Esophagus squamous epithelium (tissue), 5 donors: ENCODE measurements at regions not wholly inside any gene's neighbourhood (a gene's known extent, or its start where the extent isn't known, plus 50 kb on each side); places are given as distances from the start of the nearest gene placed in this dataset.
"Not testable (repeated sequence)": the region's sequence is repeated elsewhere in the genome, so short reads cannot be mapped to it uniquely, and the experiment has no call there.

Experiments used
- DNase-seq: peaks from one replicate; lab custom pipeline; 2025; lab: John Stamatoyannopoulos, UW
- H3K27ac ChIP-seq, 4 donors: fragments of 200-600 bp; sonication (generic); one replicate each; pipeline ENCODE4 v1.5.1; 2016 to 2019; ENCODE audit warnings: mild to moderate bottlenecking in 1 of 4
- H3K27me3 ChIP-seq, 4 donors: fragments of 200-600 bp; sonication (generic); 1 replicate in 3 of 4; 2 replicates in 1 of 4; pipeline versions ENCODE4 v1.5.1 to v1.6.0; 2017 to 2021; ENCODE audit warnings: antibody characterized with exemption in 1 of 4
- H3K36me3 ChIP-seq, 3 donors: fragments of 200-600 bp; sonication (generic); one replicate each; pipeline ENCODE4 v1.5.1; 2016 to 2019
- H3K4me1 ChIP-seq, 3 donors: fragments of 200-600 bp; sonication (generic); one replicate each; pipeline ENCODE4 v1.5.1; 2017 to 2019
- H3K4me3 ChIP-seq, 4 donors: fragments of 200-600 bp; sonication (generic); 1 replicate in 3 of 4; 2 replicates in 1 of 4; pipeline ENCODE4 v1.5.1; 2016 to 2019; ENCODE audit warnings: mild to moderate bottlenecking in 2 of 4, moderate library complexity in 1 of 4
- H3K9me3 ChIP-seq, 3 donors: fragments of 200-600 bp; sonication (generic); one replicate each; pipeline ENCODE4 v1.5.1; 2016 to 2019
- POLR2A ChIP-seq, 4 donors: fragments of 450-650 bp; IDR thresholded peaks; one replicate each; pipeline ENCODE4 v1.6.1; 2017; ENCODE audit warnings: antibody characterized with exemption in 4 of 4, mild to moderate bottlenecking in 4 of 4, moderate library complexity in 3 of 4
- WGBS, 2 donors: methylation state at CpG; one replicate each; pipeline ENCODE4 v1.1.5; 2018; 5-methylcytosine and 5-hydroxymethylcytosine counted together
- intact Hi-C: fragments of 100-400 bp; cut with DNase I; formaldehyde crosslinking; loops from one replicate; pipeline ENCODE4 v1.15.0; 2022
- TF ChIP-seq, protein P1 (sequence below), 6 experiments: fragments of 450-650 bp in 4 of 6; fragments of 200-600 bp in 2 of 6; sonication (generic) in 2 of 6; IDR thresholded peaks; one replicate each; pipeline ENCODE4 v1.5.1; 2016 to 2019; ENCODE audit warnings: antibody characterized with exemption in 6 of 6, mild to moderate bottlenecking in 4 of 6, moderate library complexity in 4 of 6
- donor health status: DM: yes; HTN: yes; CAD: no.

- Histone ChIP-seq H3K27me3 (no peaks in the 10 kb centered on the region), H3K4me1 (no peaks in the 10 kb centered on the region), H3K36me3 (no peaks in the 10 kb centered on the region), H3K4me3 (no peak overlapping the region), H3K27ac (no peak overlapping the region), H3K9me3 (no peaks in the 10 kb centered on the region)
- DNase-seq = no peak
- intact Hi-C loops = no loop called here
- 79 to 90% methylated on average over 4 of the region's 4 CpGs for WGBS, 2 donors
- TF ChIP-seq, protein P1, sequence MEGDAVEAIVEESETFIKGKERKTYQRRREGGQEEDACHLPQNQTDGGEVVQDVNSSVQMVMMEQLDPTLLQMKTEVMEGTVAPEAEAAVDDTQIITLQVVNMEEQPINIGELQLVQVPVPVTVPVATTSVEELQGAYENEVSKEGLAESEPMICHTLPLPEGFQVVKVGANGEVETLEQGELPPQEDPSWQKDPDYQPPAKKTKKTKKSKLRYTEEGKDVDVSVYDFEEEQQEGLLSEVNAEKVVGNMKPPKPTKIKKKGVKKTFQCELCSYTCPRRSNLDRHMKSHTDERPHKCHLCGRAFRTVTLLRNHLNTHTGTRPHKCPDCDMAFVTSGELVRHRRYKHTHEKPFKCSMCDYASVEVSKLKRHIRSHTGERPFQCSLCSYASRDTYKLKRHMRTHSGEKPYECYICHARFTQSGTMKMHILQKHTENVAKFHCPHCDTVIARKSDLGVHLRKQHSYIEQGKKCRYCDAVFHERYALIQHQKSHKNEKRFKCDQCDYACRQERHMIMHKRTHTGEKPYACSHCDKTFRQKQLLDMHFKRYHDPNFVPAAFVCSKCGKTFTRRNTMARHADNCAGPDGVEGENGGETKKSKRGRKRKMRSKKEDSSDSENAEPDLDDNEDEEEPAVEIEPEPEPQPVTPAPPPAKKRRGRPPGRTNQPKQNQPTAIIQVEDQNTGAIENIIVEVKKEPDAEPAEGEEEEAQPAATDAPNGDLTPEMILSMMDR (IDR thresholded peaks at IDR 0.05) = no peak
- no peak for TF ChIP-seq POLR2A (IDR thresholded peaks at IDR 0.05)
Observed at GRCh38 chr1:213697192-213697802, 290.5 kb upstream of the PROX1 start.

GRCh38 chr1:213698092-213698702 is 289.6 kb upstream of the PROX1 start:
- DNase-seq = no peak
- WGBS, 2 donors = 80 to 87% methylated on average over 5 of the region's 5 CpGs
- intact Hi-C loops = no loop called here

GRCh38 chr1:213702703-213703102 is 285.1 kb upstream of the PROX1 start:
- no peaks in the 10 kb centered on the region for H3K27me3 ChIP-seq
- no peaks in the 10 kb centered on the region for H3K36me3 ChIP-seq
- intact Hi-C loops = no loop called here
- no peak for TF ChIP-seq POLR2A (IDR thresholded peaks at IDR 0.05)
- TF ChIP-seq, protein P1 (IDR thresholded peaks at IDR 0.05) = no peak
- DNase-seq = no peak
- no peak overlapping the region for H3K27ac ChIP-seq
- H3K4me1 ChIP-seq = no peaks in the 10 kb centered on the region
- H3K4me3 ChIP-seq = no peak overlapping the region
- H3K9me3 ChIP-seq = no peaks in the 10 kb centered on the region

More at GRCh38 chr1:213698092-213698702, 289.6 kb upstream of the PROX1 start:
- Histone ChIP-seq H3K9me3 (no peaks in the 10 kb centered on the region), H3K27ac (no peak overlapping the region), H3K36me3 (no peaks in the 10 kb centered on the region), H3K27me3 (no peaks in the 10 kb centered on the region), H3K4me3 (no peak overlapping the region), H3K4me1 (no peaks in the 10 kb centered on the region)
- no peak for TF ChIP-seq POLR2A (IDR thresholded peaks at IDR 0.05)
- TF ChIP-seq, protein P1 (IDR thresholded peaks at IDR 0.05) = no peak

DNA sequence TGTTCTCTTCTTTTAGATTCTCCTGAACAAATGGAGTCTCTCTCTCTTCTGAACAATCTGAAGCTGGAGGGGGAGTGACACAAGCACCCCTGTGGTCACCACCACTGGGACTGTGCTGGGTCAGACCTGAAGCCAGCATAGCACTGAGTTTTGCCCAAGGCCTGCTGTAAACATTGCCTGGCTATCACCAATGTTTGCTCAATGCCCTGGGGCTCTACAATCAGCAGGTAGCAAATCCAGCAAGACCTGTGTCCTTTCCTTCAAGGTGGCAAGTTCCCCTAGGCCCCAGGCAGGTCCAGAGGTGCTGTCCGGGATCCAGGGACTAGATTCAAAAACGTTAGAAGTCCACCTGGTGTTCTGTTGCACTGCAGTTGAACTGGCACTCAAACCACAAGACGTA is 282.8 kb upstream of the PROX1 start:
- TF ChIP-seq, protein P1 (IDR thresholded peaks at IDR 0.05) = no peak
- TF ChIP-seq POLR2A (IDR thresholded peaks at IDR 0.05) = no peak
- DNase-seq = no peak
- no peaks in the 10 kb centered on the region for H3K27me3 ChIP-seq
- no peaks in the 10 kb centered on the region for H3K9me3 ChIP-seq
- no peak overlapping the region for H3K27ac ChIP-seq
- intact Hi-C loops = no loop called here
- H3K4me1 ChIP-seq = no peaks in the 10 kb centered on the region
- H3K4me3 ChIP-seq = no peak overlapping the region
- H3K36me3 ChIP-seq = no peaks in the 10 kb centered on the region
- 61% methylated on average over 3 of the region's 3 CpGs; no CpG with 5 or more reads in 1 of the 2 donors for WGBS, 2 donors

GRCh38 chr1:213711833-213712490 is 275.8 kb upstream of the PROX1 start:
- intact Hi-C loops, DNase-seq: not testable (repeated sequence)
- 88% methylated on average over 3 of the region's 7 CpGs; no CpG with 5 or more reads in 1 of the 2 donors for WGBS, 2 donors

More at GRCh38 chr1:213711833-213712490, 275.8 kb upstream of the PROX1 start:
- not testable (repeated sequence) for H3K36me3 ChIP-seq, H3K4me1 ChIP-seq, H3K27ac ChIP-seq, H3K9me3 ChIP-seq, H3K27me3 ChIP-seq, H3K4me3 ChIP-seq
